ENCODE measurements at regions not wholly inside any gene's neighbourhood (a gene's known extent, or its start where the extent isn't known, plus 50 kb on each side); places are given as distances from the start of the nearest gene placed in this dataset.

DNA sequence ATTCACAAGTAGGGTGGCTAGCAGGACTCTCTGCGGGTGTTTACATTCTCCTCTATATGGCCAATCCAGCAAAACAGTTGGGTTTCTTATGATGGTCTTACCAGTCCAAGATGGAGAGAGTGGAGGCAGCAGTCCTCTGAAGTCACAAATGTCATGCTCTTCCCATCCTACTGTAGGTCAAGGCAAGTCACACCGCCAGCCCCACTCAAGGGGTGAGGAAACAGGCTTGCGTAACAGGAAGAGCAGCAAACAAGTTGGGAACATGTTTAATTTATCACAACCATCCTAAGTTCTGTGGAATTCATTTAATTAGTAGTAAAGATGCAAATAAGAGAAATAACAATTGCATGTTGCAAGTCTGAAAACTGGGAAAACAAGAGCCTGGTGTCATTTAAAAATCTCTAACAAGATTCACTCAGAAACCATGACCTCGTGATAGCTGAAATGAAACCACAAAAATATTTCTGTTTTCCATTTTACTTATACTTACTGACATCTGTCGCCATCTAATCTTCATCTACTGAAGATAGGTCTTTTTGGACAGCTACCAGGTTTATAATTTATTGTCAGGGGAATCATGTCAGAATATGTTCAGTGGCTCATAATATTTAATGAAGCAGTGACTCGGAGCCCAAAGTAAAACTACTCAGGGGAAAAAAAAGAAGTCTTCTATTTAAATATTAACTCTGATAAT lies 349.1 kb upstream of the FMN2 start:
- no peak for DNase-seq (ENCODE audit: low spot score)
- no peak overlapping the region for H3K4me3 ChIP-seq
- H3K27ac ChIP-seq = no peak overlapping the region
- TF ChIP-seq, protein P1, sequence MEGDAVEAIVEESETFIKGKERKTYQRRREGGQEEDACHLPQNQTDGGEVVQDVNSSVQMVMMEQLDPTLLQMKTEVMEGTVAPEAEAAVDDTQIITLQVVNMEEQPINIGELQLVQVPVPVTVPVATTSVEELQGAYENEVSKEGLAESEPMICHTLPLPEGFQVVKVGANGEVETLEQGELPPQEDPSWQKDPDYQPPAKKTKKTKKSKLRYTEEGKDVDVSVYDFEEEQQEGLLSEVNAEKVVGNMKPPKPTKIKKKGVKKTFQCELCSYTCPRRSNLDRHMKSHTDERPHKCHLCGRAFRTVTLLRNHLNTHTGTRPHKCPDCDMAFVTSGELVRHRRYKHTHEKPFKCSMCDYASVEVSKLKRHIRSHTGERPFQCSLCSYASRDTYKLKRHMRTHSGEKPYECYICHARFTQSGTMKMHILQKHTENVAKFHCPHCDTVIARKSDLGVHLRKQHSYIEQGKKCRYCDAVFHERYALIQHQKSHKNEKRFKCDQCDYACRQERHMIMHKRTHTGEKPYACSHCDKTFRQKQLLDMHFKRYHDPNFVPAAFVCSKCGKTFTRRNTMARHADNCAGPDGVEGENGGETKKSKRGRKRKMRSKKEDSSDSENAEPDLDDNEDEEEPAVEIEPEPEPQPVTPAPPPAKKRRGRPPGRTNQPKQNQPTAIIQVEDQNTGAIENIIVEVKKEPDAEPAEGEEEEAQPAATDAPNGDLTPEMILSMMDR (IDR thresholded peaks at IDR 0.05) = no peak

DNA sequence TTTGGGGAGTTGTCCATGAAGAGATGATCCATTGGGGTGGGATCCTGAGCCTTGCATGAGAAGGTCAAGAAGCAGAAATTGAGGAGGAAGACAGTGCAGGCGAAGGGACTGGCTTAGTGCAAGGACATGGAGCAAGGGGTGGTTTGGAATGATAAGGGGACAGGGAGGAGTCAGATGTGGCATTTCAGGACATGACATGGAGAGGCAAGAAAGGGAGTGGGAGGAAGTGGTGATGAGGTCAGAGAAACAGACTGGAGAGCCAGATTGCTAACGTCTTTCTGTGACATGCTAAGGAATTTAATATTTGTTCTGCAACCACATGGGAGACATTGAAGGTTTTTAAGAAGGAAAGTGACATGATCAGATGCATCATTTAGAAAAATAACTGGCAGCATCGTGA lies 346.8 kb upstream of the FMN2 start:
- Histone ChIP-seq H3K4me3 (no peak overlapping the region), H3K27ac (no peak overlapping the region)
- TF ChIP-seq, protein P1 (IDR thresholded peaks at IDR 0.05) = no peak
- DNase-seq (ENCODE audit: low spot score) = no peak

DNA sequence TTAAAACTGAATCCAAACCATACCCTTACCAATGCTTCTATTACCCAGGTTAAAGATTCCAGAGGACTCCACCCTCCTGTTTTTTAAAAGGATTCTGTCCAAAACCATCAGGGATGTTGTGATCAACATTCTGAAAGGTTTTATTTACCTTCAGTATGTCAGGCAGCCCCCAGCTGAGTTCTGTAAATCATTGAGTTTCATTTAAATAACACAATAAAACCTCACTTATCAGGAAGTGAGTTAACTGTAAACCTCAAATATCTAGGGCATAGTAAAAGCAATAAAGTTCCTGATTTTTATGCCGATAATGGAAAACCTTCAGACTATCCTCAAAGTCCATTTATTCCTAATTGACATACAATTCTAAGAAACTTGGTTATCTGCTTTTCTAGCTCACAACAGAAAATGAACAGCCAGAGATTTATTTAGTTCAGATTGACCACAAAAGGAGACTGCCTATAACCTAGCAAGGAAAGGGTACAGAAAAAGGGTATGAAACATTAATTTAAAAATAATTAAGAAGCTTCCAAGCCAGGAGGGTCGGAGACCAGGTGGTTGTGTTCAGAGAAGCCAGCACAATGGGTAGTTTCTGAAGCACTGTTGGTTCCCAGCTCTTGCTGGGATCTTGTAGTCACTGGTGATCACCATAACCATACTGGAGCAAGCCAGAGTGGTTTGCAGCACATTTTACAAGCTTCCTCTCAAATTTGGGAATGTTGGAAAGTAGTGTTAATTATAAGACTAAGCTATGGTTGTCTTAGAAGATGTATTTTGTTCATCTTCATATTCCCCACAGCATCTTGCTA lies 336.4 kb upstream of the FMN2 start:
- TF ChIP-seq, protein P1 (IDR thresholded peaks at IDR 0.05) = no peak
- no peak for DNase-seq (ENCODE audit: low spot score)
- no peak overlapping the region for H3K4me3 ChIP-seq
- H3K27ac ChIP-seq = no peak overlapping the region

DNA sequence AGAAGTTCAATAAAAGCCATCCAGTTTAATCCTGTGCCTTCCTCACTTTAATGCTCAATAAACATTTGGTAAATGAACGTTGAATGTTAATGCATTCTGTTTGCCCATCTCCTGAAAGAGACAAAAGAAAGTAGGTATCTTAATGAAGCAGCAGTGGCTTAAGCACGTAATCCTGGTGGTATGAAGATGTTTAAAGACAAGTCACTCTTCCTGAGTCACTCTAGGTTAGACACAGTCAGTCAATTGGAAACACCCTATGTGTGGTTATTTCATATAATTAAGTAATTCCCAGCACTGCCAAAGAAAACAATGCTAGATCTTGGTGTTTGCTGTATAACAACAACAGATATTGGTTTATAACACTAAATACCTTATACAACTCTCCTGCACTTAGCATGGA lies 334.0 kb upstream of the FMN2 start:
- no peak overlapping the region for H3K4me3 ChIP-seq
- H3K27ac ChIP-seq = no peak overlapping the region
- TF ChIP-seq, protein P1 (IDR thresholded peaks at IDR 0.05) = no peak
- no peak for DNase-seq (ENCODE audit: low spot score)

DNA sequence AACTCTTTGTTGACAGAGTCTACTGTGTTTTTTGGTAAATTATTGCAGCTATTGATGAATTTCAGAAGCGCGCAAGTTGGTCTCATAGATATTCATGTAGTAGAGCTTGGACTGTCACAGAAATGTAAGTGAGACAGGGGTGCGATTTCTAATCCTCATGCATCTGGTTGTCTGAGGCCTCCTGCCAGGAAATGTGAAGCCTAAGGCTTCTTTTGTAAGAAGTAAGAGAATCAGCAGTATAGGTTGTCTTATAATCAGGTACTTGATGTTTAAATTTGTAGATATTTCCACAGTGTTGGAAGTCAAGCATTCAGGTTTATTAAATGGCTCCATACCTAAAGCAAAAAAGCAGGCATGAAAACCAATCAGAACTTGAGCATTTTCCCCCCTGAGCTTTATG lies 332.9 kb upstream of the FMN2 start:
- no peak for DNase-seq (ENCODE audit: low spot score)
- Histone ChIP-seq H3K4me3 (no peak overlapping the region), H3K27ac (no peak overlapping the region)
- TF ChIP-seq, protein P1 (IDR thresholded peaks at IDR 0.05) = no peak

DNA sequence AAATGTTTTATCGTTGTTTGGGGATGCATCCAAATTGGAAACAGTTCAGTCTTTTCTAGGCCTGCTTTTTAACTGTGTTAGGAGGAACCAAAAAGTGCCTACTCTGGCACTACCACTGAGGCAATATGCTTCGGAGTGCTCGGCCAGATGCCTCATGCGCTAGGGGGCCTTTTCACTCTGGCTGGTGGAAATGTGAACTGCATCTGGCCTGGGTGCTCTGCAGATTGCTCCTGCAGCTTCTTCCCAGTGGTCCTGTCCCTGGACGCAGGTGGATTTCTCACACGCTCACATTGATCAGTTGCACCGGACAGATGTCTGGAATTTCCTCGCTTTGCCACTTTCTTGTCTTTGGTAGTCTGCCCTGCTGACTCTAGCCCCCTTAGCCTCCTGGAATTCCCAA lies 330.2 kb upstream of the FMN2 start:
- no peak for DNase-seq (ENCODE audit: low spot score)
- no peak overlapping the region for H3K4me3 ChIP-seq
- TF ChIP-seq, protein P1 (IDR thresholded peaks at IDR 0.05) = no peak
- no peak overlapping the region for H3K27ac ChIP-seq

DNA sequence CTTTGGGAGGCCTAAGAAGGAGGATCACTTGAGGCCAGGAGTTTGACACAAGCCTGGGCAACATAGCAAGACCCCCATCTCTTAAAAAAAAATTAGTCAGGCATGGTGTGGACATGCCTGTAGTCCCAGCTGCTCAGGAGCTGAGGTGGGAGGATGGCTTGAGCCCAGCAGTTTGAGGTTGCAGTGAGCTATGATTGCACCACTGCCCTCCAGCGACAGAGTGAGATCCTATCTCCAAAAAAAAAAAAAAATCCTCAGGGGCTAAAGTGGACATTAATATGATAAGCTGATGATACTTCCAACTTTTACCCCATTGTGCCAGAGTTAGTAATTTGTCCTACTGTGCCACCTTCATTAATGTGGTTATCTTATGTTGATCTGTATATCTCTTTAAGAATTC lies 327.8 kb upstream of the FMN2 start:
- DNase-seq (ENCODE audit: low spot score) = no peak
- H3K27ac ChIP-seq = no peak overlapping the region

More for the DNA sequence above, 327.8 kb upstream of the FMN2 start:
- no peak overlapping the region for H3K4me3 ChIP-seq
- TF ChIP-seq, protein P1 (IDR thresholded peaks at IDR 0.05) = no peak
